H1 (cell line): ENCODE measurements at regions not wholly inside any gene's neighbourhood (a gene's known extent, or its start where the extent isn't known, plus 50 kb on each side); places are given as distances from the start of the nearest gene placed in this dataset.

Experiments
- CTCF ChIA-PET: fragments of 300-600 bp; sonication (Branson Sonifier 250); formaldehyde crosslinking; loops from one replicate; lab custom pipeline; 2021; ENCODE audit not compliant: partially characterized antibody; lab: Charles Lee
- POLR2A ChIA-PET: fragments of 300-600 bp; sonication (Branson Sonifier 250); formaldehyde crosslinking; loops from one replicate; lab custom pipeline; 2021; ENCODE audit warnings: inconsistent platforms; ENCODE audit not compliant: partially characterized antibody; lab: Charles Lee
- DNase-seq, 2 experiments: peaks; one replicate each; pipeline versions ENCODE4 v3.0.0 to v3.0.0-alpha.2; 2010 to 2022; ENCODE audit warnings: low spot score in 2 of 2, low read depth in 1 of 2, mixed read lengths in 1 of 2
- FAIRE-seq: peaks from 2 replicates; lab custom pipeline; 2011; peaks lifted over from hg19 to GRCh38; lab: Jason Lieb, UNC
- H2AFZ ChIP-seq: 2 replicates; pipeline ENCODE4 v1.8.1; 2012; ENCODE audit warnings: low read length, inconsistent platforms
- H2AK5ac ChIP-seq: 2 replicates; pipeline ENCODE4 v1.6.1; 2013; ENCODE audit warnings: low read depth, low read length
- H2BK120ac ChIP-seq: replicated peaks from 2 replicates; pipeline ENCODE3; 2013; ENCODE audit warnings: low read depth, low read length, inconsistent platforms
- H2BK12ac ChIP-seq: 2 replicates; pipeline ENCODE4 v1.6.1; 2013; ENCODE audit warnings: low read depth, low read length
- H2BK15ac ChIP-seq: 2 replicates; pipeline ENCODE4 v1.6.1; 2013; ENCODE audit warnings: low read length
- H2BK20ac ChIP-seq: 2 replicates; pipeline ENCODE4 v1.6.1; 2013; ENCODE audit warnings: low read length
- H2BK5ac ChIP-seq: 2 replicates; pipeline ENCODE4 v1.6.1; 2013; ENCODE audit warnings: low read depth, low read length
- H3K14ac ChIP-seq: 2 replicates; pipeline ENCODE4 v1.6.1; 2013; ENCODE audit warnings: inconsistent platforms; ENCODE audit not compliant: insufficient read length
- H3K18ac ChIP-seq: 2 replicates; pipeline ENCODE4 v1.6.1; 2013; ENCODE audit warnings: low read length; ENCODE audit errors: extremely low read depth
- H3K23ac ChIP-seq: 2 replicates; pipeline ENCODE4 v1.6.1; 2013; ENCODE audit warnings: inconsistent platforms; ENCODE audit not compliant: insufficient read length
- H3K23me2 ChIP-seq: 2 replicates; pipeline ENCODE4 v1.6.1; 2013; ENCODE audit warnings: low read depth, low read length
- H3K27ac ChIP-seq: 2 replicates; pipeline ENCODE4 v1.6.1; 2011; ENCODE audit warnings: low read depth, low read length, inconsistent platforms
- H3K27me3 ChIP-seq, 4 experiments: replicated peaks in 1 of 4; 1 replicate in 1 of 4; 2 replicates in 3 of 4; pipeline versions ENCODE4 v1.6.1 to v1.8.1; 2011 to 2013; ENCODE audit warnings: low read length in 3 of 4, mild to moderate bottlenecking in 3 of 4, inconsistent platforms in 2 of 4, mixed read lengths in 2 of 4, moderate library complexity in 1 of 4; ENCODE audit not compliant: control insufficient read depth in 3 of 4, insufficient read depth in 3 of 4; ENCODE audit errors: extremely low read depth in 1 of 4
- H3K36me3 ChIP-seq, 4 experiments: 2 replicates each; pipeline versions ENCODE4 v1.6.1 to v1.8.1; 2011 to 2013; ENCODE audit warnings: mild to moderate bottlenecking in 4 of 4, low read length in 3 of 4, moderate library complexity in 2 of 4, control low read depth in 1 of 4, inconsistent platforms in 1 of 4; ENCODE audit not compliant: insufficient read depth in 4 of 4, control insufficient read depth in 2 of 4
- H3K4ac ChIP-seq: replicated peaks from 2 replicates; pipeline ENCODE3; 2013; ENCODE audit warnings: low read length, low read depth, mixed read lengths, inconsistent platforms; ENCODE audit not compliant: insufficient read length
- H3K4me1 ChIP-seq, 4 experiments: replicated peaks in 1 of 4; 1 replicate in 1 of 4; 2 replicates in 3 of 4; pipeline versions ENCODE4 v1.6.1 to v1.8.1; 2011 to 2013; ENCODE audit warnings: low read length in 3 of 4, inconsistent platforms in 2 of 4, mixed read lengths in 1 of 4; ENCODE audit not compliant: insufficient read depth in 4 of 4, control insufficient read depth in 3 of 4
- H3K4me2 ChIP-seq, 2 experiments: 2 replicates each; pipeline versions ENCODE4 v1.6.1 to v1.8.1; 2011 to 2013; ENCODE audit warnings: low read depth in 2 of 2, low read length in 2 of 2, control low read depth in 1 of 2, inconsistent platforms in 1 of 2, mild to moderate bottlenecking in 1 of 2; ENCODE audit not compliant: insufficient read depth in 1 of 2
- H3K4me3 ChIP-seq, 4 experiments: fragments of 200-600, 300-600 bp in 1 of 4; sonication (generic), shearing (Covaris generic), sonication (Bioruptor Twin) in 1 of 4; 2 replicates each; pipeline versions ENCODE4 v1.5.1 to v1.8.1; 2011 to 2016; ENCODE audit warnings: low read length in 4 of 4, low read depth in 3 of 4, control low read depth in 2 of 4, inconsistent platforms in 2 of 4, mild to moderate bottlenecking in 2 of 4, mixed read lengths in 1 of 4, moderate library complexity in 1 of 4; ENCODE audit not compliant: insufficient read depth in 2 of 4; ENCODE audit errors: extremely low read depth in 1 of 4
- H3K56ac ChIP-seq: replicated peaks from 2 replicates; pipeline ENCODE3; 2013; ENCODE audit warnings: low read depth, mild to moderate bottlenecking, mixed read lengths, low read length, inconsistent platforms; ENCODE audit not compliant: insufficient read length
- H3K79me1 ChIP-seq: 2 replicates; pipeline ENCODE4 v1.6.1; 2013; ENCODE audit warnings: low read depth, low read length, control low read depth
- H3K79me2 ChIP-seq, 2 experiments: 2 replicates each; pipeline versions ENCODE4 v1.6.1 to v1.8.1; 2012 to 2013; ENCODE audit warnings: low read length in 2 of 2, mild to moderate bottlenecking in 2 of 2, inconsistent platforms in 1 of 2; ENCODE audit not compliant: insufficient read depth in 2 of 2, control insufficient read depth in 1 of 2
- H3K9ac ChIP-seq, 4 experiments: replicated peaks in 1 of 4; 1 replicate in 1 of 4; 2 replicates in 3 of 4; pipeline versions ENCODE4 v1.6.1 to v1.8.1; 2011 to 2013; ENCODE audit warnings: low read depth in 3 of 4, low read length in 3 of 4, control low read depth in 2 of 4, mild to moderate bottlenecking in 2 of 4, moderate library complexity in 2 of 4, inconsistent platforms in 1 of 4; ENCODE audit errors: extremely low read depth in 1 of 4
- H3K9me3 ChIP-seq, 2 experiments: 2 replicates each; pipeline versions ENCODE4 v1.6.1 to v1.8.1; 2012 to 2013; ENCODE audit warnings: mild to moderate bottlenecking in 2 of 2, moderate library complexity in 2 of 2, control low read depth in 1 of 2, inconsistent platforms in 1 of 2, low read depth in 1 of 2, low read length in 1 of 2, mixed read lengths in 1 of 2; ENCODE audit not compliant: insufficient read depth in 2 of 2
- H4K20me1 ChIP-seq, 2 experiments: replicated peaks in 1 of 2; 2 replicates each; pipeline versions ENCODE3 to v1.8.1; 2011 to 2013; ENCODE audit warnings: inconsistent platforms in 2 of 2, low read length in 2 of 2, mild to moderate bottlenecking in 1 of 2; ENCODE audit not compliant: insufficient read depth in 2 of 2, control insufficient read depth in 1 of 2
- H4K5ac ChIP-seq: 2 replicates; pipeline ENCODE4 v1.6.1; 2013; ENCODE audit warnings: low read length, low read depth, mixed read lengths, inconsistent platforms; ENCODE audit not compliant: insufficient read length
- H4K8ac ChIP-seq: 2 replicates; pipeline ENCODE4 v1.8.0; 2013; ENCODE audit warnings: mild to moderate bottlenecking, moderate library complexity, low read length, inconsistent platforms; ENCODE audit not compliant: insufficient read depth; ENCODE audit errors: extremely low read depth
- H4K91ac ChIP-seq: replicated peaks from 2 replicates; pipeline ENCODE3; 2013; ENCODE audit warnings: low read length, mixed read lengths, inconsistent platforms; ENCODE audit not compliant: insufficient read length
- POU5F1 ChIP-seq: IDR thresholded peaks from 2 replicates; pipeline ENCODE4 v1.6.1; 2011; ENCODE audit warnings: low read depth, mild to moderate bottlenecking, low read length, moderate library complexity
- WGBS, 2 experiments: shearing (Covaris generic) in 1 of 2; methylation state at CpG; one replicate each; pipeline versions ENCODE4 v1.1.6 to v1.1.7; 2013 to 2015; ENCODE audit warnings: low lambda C conversion rate in 2 of 2, mixed read lengths in 2 of 2, inconsistent platforms in 1 of 2, low coverage in 1 of 2, missing lambda C conversion rate in 1 of 2; ENCODE audit not compliant: insufficient replicate concordance in 2 of 2, insufficient coverage in 1 of 2, insufficient read length in 1 of 2; ENCODE audit errors: extremely low coverage in 1 of 2, missing lambda C conversion rate in 1 of 2; 5-methylcytosine and 5-hydroxymethylcytosine counted together

DNA sequence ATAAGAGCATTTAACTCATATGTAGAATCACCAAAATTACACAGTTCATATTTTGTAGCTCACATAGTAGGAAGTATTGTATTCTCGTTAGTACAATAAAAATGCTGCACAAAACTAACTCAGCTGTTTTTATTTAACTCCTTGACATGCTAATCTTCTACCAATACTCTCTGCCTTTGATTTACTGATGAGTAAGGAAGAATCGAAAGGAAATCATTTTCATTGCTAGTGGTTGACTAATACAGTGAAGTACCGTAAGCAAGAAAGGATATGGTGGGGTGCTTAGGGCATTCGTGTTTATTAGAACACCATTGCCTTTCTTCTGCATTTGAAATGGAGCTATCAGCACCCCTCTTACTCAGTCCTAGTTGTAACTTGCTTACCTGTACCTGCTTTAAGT lies 1239.1 kb upstream of the TENM3 start:
- no peak overlapping the region for H3K4me3 ChIP-seq
- H2BK120ac ChIP-seq, result no peak overlapping the region
- no peak overlapping the region for H3K14ac ChIP-seq
- H3K23me2 ChIP-seq, result no peaks in the 10 kb centered on the region
- TF ChIP-seq POU5F1, result no peak
- H2BK12ac ChIP-seq, result no peak overlapping the region
- FAIRE-seq (no peak), DNase-seq (no peak)
- no peaks in the 10 kb centered on the region for H3K27me3 ChIP-seq
- H4K5ac ChIP-seq, result no peak overlapping the region
- no peak overlapping the region for H2BK15ac ChIP-seq
- H3K4ac ChIP-seq, result no peak overlapping the region
- ChIA-PET POLR2A (no interaction called here), CTCF (interaction anchor here (1.1 kb wide), 1 partner anchor 70 kb away, joined by 3 read pairs; no protein-coding TSS in a partner anchor)
- no peak overlapping the region for H2BK20ac ChIP-seq
- no peak overlapping the region for H3K27ac ChIP-seq
- H2BK5ac ChIP-seq, result no peak overlapping the region
- no peak overlapping the region for H3K56ac ChIP-seq
- H3K36me3 ChIP-seq, result no peaks in the 10 kb centered on the region
- H3K79me1 ChIP-seq, result no peaks in the 10 kb centered on the region
- H2AK5ac ChIP-seq, result no peak overlapping the region
- no peak overlapping the region for H3K9ac ChIP-seq
- 0 out of 2 replicates have a peak overlapping the region, but pooled peaks have one; percentile 29 for H2AFZ ChIP-seq
- H3K9me3 ChIP-seq, result no peaks in the 10 kb centered on the region
- 93% methylated on average over 4 of the region's 4 CpGs; no CpG with 5 or more reads in 1 of the 2 experiments for WGBS, 2 experiments
- H4K8ac ChIP-seq, result no peak overlapping the region
- peaks cover 0 to 4% (median under 1%) of the 10 kb centered on the region in 4 experiments; a peak in 1 of 7 replicates for H3K4me1 ChIP-seq
- H4K91ac ChIP-seq, result no peak overlapping the region
- no peaks in the 10 kb centered on the region for H4K20me1 ChIP-seq
- no peak overlapping the region for H3K18ac ChIP-seq
- no peaks in the 10 kb centered on the region for H3K79me2 ChIP-seq
- no peak overlapping the region for H3K23ac ChIP-seq
- H3K4me2 ChIP-seq, result no peak overlapping the region
